Kidney (tissue), 13 donors: ENCODE measurements at regions not wholly inside any gene's neighbourhood (a gene's known extent, or its start where the extent isn't known, plus 50 kb on each side); places are given as distances from the start of the nearest gene placed in this dataset.

Source experiments
- DNase-seq, 5 donors: peaks; one replicate each; pipeline ENCODE4 v3.0.0-alpha.2; 2013 to 2020
- FAIRE-seq: peaks from 2 replicates; lab custom pipeline; 2012; peaks lifted over from hg19 to GRCh38; lab: Jason Lieb, UNC
- H3K27ac ChIP-seq, 2 donors: one replicate each; pipeline ENCODE4 v1.7.0; 2013; ENCODE audit warnings: low read depth in 2 of 2, low read length in 2 of 2, inconsistent platforms in 1 of 2
- H3K27me3 ChIP-seq: one replicate; pipeline ENCODE4 v1.7.1; 2013; ENCODE audit warnings: low read length, inconsistent platforms; ENCODE audit not compliant: control insufficient read depth, insufficient read depth
- H3K36me3 ChIP-seq, 3 donors: one replicate each; pipeline versions ENCODE4 v1.7.0 to v1.7.1; 2013; ENCODE audit warnings: low read length in 3 of 3, control low read depth in 1 of 3, inconsistent platforms in 1 of 3; ENCODE audit not compliant: insufficient read depth in 3 of 3, control insufficient read depth in 2 of 3
- H3K4me1 ChIP-seq, 3 donors: one replicate each; pipeline versions ENCODE4 v1.7.0 to v1.7.1; 2013; ENCODE audit warnings: low read length in 3 of 3, inconsistent platforms in 1 of 3, low read depth in 1 of 3; ENCODE audit not compliant: control insufficient read depth in 2 of 3, insufficient read depth in 2 of 3
- H3K4me3 ChIP-seq, 3 donors: one replicate each; pipeline versions ENCODE4 v1.7.0 to v1.8.1; 2013; ENCODE audit warnings: low read length in 3 of 3, control low read depth in 1 of 3, inconsistent platforms in 1 of 3
- H3K9ac ChIP-seq, 3 donors: one replicate each; pipeline versions ENCODE4 v1.7.0 to v1.7.1; 2013; ENCODE audit warnings: low read length in 3 of 3, control low read depth in 1 of 3, inconsistent platforms in 1 of 3
- H3K9me3 ChIP-seq, 3 donors: one replicate each; pipeline versions ENCODE4 v1.7.0 to v1.7.1; 2013; ENCODE audit warnings: low read length in 3 of 3, control low read depth in 1 of 3, inconsistent platforms in 1 of 3; ENCODE audit not compliant: control insufficient read depth in 2 of 3, insufficient read depth in 1 of 3
- intact Hi-C: fragments of 100-400 bp; cut with DNase I; formaldehyde crosslinking; loops from one replicate; pipeline ENCODE4 v1.11.1; 2022
- TF ChIP-seq, protein P1 (sequence below): IDR thresholded peaks from 3 replicates; pipeline ENCODE4 v1.5.1; 2012; ENCODE audit warnings: mild to moderate bottlenecking, moderate library complexity, borderline replicate concordance; ENCODE audit not compliant: insufficient read depth; ENCODE audit errors: extremely low read depth
- donor health status: control.
- donor health status: control.
- donor health status: control.
- donor health status: control.
- donor health status: control.
- donor health status: DM: yes; HTN: yes; CAD: no.
- donor health status: Normal renal cell carcinoma (clear cell type).

DNA sequence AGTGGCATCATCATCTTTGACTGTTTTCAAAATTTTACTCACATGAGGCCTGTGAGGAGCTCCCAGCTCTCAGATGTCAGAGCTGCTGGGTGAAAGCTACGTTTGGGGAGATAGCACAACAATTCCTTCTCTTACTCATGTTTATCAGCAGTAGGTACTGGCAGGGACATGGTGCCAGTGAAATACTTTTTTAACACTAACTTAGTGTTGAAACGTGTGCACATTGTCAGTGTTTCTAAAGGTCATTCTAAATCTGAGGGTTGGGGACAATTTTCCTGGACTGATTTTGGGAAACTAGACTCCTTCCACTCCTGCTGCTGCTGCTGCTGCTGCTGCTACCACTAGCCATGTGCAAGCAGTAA, 487.4 kb downstream of the PDCD6IP start:
- no peak overlapping the region for H3K9ac ChIP-seq
- H3K27me3 ChIP-seq: no peaks in the 10 kb centered on the region
- no peak overlapping the region for H3K4me3 ChIP-seq
- no peak overlapping the region for H3K27ac ChIP-seq
- no peaks in the 10 kb centered on the region for H3K4me1 ChIP-seq
- intact Hi-C loops: no loop called here
- FAIRE-seq: no peak
- no peak for DNase-seq
- TF ChIP-seq, protein P1, sequence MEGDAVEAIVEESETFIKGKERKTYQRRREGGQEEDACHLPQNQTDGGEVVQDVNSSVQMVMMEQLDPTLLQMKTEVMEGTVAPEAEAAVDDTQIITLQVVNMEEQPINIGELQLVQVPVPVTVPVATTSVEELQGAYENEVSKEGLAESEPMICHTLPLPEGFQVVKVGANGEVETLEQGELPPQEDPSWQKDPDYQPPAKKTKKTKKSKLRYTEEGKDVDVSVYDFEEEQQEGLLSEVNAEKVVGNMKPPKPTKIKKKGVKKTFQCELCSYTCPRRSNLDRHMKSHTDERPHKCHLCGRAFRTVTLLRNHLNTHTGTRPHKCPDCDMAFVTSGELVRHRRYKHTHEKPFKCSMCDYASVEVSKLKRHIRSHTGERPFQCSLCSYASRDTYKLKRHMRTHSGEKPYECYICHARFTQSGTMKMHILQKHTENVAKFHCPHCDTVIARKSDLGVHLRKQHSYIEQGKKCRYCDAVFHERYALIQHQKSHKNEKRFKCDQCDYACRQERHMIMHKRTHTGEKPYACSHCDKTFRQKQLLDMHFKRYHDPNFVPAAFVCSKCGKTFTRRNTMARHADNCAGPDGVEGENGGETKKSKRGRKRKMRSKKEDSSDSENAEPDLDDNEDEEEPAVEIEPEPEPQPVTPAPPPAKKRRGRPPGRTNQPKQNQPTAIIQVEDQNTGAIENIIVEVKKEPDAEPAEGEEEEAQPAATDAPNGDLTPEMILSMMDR: no peak
- H3K9me3 ChIP-seq: no peaks in the 10 kb centered on the region
- H3K36me3 ChIP-seq: no peaks in the 10 kb centered on the region

DNA sequence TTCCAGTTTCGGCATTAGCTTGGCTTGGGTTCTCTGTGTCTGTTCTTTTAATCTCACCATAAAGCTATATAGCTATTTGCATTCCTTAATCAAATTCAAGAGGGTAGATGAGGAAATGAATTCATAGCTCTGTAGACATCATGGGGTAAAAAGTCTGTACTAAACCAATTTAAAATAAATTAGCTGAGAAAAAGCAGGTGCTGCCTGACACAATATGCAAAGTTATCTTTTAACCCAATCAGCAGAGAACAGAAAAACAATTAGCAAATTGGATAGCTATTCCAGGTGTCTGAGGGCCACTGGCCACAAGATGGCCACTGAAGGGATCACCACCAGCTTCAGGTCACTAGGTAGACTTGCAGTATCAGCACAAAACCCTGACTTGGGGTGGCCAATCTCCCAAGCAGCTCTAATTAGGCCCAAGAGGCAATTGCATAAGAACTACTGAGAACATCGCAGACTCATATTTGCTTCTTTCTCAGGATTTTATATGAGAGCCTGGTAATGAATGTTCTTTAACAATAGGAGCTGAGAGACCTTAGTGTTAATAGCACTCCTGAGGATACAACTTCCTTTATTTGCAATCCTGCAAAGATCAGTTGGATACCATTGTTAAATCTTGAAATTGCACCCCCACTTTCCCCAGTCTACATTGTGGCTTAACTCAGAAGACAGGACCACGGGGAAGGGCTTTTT, 494.3 kb downstream of the PDCD6IP start:
- Histone ChIP-seq H3K27ac (no peak overlapping the region), H3K9me3 (no peaks in the 10 kb centered on the region), H3K27me3 (no peaks in the 10 kb centered on the region), H3K36me3 (no peaks in the 10 kb centered on the region), H3K9ac (no peak overlapping the region), H3K4me1 (no peaks in the 10 kb centered on the region), H3K4me3 (no peak overlapping the region)
- DNase-seq (no peak), FAIRE-seq (no peak)
- intact Hi-C loops: no loop called here
- TF ChIP-seq, protein P1: no peak

DNA sequence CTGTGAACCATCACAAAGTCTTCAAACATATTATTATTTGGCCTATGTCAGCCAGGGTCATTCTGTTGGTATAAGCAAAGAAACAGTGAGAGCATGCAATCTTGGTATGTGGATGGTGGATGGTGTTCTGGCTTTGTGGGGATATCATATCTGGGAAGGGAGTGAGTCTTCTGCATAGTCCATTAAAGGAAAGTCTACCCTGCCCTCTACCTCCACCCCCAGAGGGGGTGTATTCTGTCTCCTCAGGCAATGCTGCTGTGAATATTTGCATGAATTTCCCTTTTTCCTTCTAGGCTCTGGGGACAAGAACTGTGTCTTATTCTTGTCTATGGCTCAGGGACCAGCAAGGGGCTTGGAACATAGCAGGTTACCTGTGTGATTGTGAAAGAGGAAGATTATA, 495.8 kb downstream of the PDCD6IP start:
- FAIRE-seq: no peak
- intact Hi-C loops: no loop called here
- no peaks in the 10 kb centered on the region for H3K27me3 ChIP-seq

More for the DNA sequence above, 495.8 kb downstream of the PDCD6IP start:
- Histone ChIP-seq H3K4me3 (no peak overlapping the region), H3K9me3 (no peaks in the 10 kb centered on the region), H3K27ac (no peak overlapping the region), H3K9ac (no peak overlapping the region), H3K36me3 (no peaks in the 10 kb centered on the region), H3K4me1 (no peaks in the 10 kb centered on the region)
- no peak for DNase-seq
- TF ChIP-seq, protein P1: no peak
